ENCODE measurements at regions not wholly inside any gene's neighbourhood (a gene's known extent, or its start where the extent isn't known, plus 50 kb on each side); places are given as distances from the start of the nearest gene placed in this dataset.

GRCh38 chr1:69506311-69506710 lies 61.4 kb upstream of the LRRC7 start:
- no peak for FAIRE-seq
- WGBS (ENCODE audit: missing lambda C conversion rate) = 10% methylated on average over 2 of the region's 2 CpGs
- Histone ChIP-seq H3K4me3 (no peak overlapping the region), H3K4me2 (no peak overlapping the region), H3K9me3 (no peaks in the 10 kb centered on the region), H3K27ac (no peak overlapping the region), H3K4me1 (no peaks in the 10 kb centered on the region)
- no peak for DNase-seq (ENCODE audit: low read depth in 1 of 2, low spot score in 1 of 2)
- CTCF ChIA-PET = no interaction called here
- TF ChIP-seq MAFK (IDR thresholded peaks at IDR 0.05; ENCODE audit: partially characterized antibody) (peak; percentile 76), CBX8 (IDR thresholded peaks at IDR 0.05) (no peak)
- POLR2A ChIA-PET = no interaction called here
- ATAC-seq = no peak

- Histone ChIP-seq H3K4me3 (no peak overlapping the region), H3K4me2 (no peak overlapping the region), H3K27ac (no peak overlapping the region), H3K9me3 (no peaks in the 10 kb centered on the region), H3K4me1 (no peaks in the 10 kb centered on the region)
- 0% methylated on average over 1 of the region's 1 CpG for WGBS (ENCODE audit: missing lambda C conversion rate)
- ChIA-PET CTCF (no interaction called here), POLR2A (no interaction called here)
- ATAC-seq = no peak
- DNase-seq (ENCODE audit: low read depth in 1 of 2, low spot score in 1 of 2) = no peak
- TF ChIP-seq CBX2 (IDR thresholded peaks at IDR 0.05; ENCODE audit: borderline replicate concordance, low read depth) (no peak), ZSCAN20 (CRISPR knock-in tag; IDR thresholded peaks at IDR 0.05) (no peak), MAZ (IDR thresholded peaks at IDR 0.05; ENCODE audit: borderline replicate concordance, low read depth, low read length) (no peak), KDM1A (IDR thresholded peaks at IDR 0.05; ENCODE audit: low read depth) (no peak), ZNF302 (CRISPR knock-in tag; IDR thresholded peaks at IDR 0.05) (no peak), CHD4 (IDR thresholded peaks at IDR 0.05; ENCODE audit: borderline replicate concordance) (no peak), RCOR1 (IDR thresholded peaks at IDR 0.05; ENCODE audit: low read depth, low read length) (no peak), HMGXB4 (CRISPR knock-in tag; IDR thresholded peaks at IDR 0.05; ENCODE audit: borderline replicate concordance) (no peak), PHF8 (IDR thresholded peaks at IDR 0.05; ENCODE audit: borderline replicate concordance, low read depth) (no peak), NFE2L2 (conservative IDR thresholded peaks at IDR 0.05; ENCODE audit: low read length) (no peak), PBX3 (IDR thresholded peaks at IDR 0.05) (no peak), BHLHE40 (IDR thresholded peaks at IDR 0.05; ENCODE audit: low read depth, low read length) (no peak), CTCF (IDR thresholded peaks at IDR 0.05) (no peak), FOXS1 (CRISPR knock-in tag; IDR thresholded peaks at IDR 0.05) (no peak), POLR2A (IDR thresholded peaks at IDR 0.05; ENCODE audit: low read length) (no peak)
- FAIRE-seq = no peak
Observed at GRCh38 chr1:69506721-69507120, 61.0 kb upstream of the LRRC7 start.

- Histone ChIP-seq H3K4me3 (no peak overlapping the region), H3K27ac (no peak overlapping the region), H3K9me3 (no peaks in the 10 kb centered on the region), H3K4me2 (no peak overlapping the region), H3K4me1 (no peaks in the 10 kb centered on the region)
- no peak for FAIRE-seq
- CTCF ChIA-PET = no interaction called here
- no peak for ATAC-seq
- POLR2A ChIA-PET = no interaction called here
- WGBS (ENCODE audit: missing lambda C conversion rate) = 6% methylated on average over 1 of the region's 1 CpG
- TF ChIP-seq GATA3 (IDR thresholded peaks at IDR 0.05; ENCODE audit: borderline replicate concordance) (no peak), HEYL (CRISPR knock-in tag; IDR thresholded peaks at IDR 0.05) (no peak), RFX5 (IDR thresholded peaks at IDR 0.05) (no peak)
- DNase-seq (ENCODE audit: low read depth in 1 of 2, low spot score in 1 of 2) = no peak
Observed at GRCh38 chr1:69510026-69510425, 57.7 kb upstream of the LRRC7 start.

All from A549 (cell line).